ENCODE measurements at regions not wholly inside any gene's neighbourhood (a gene's known extent, or its start where the extent isn't known, plus 50 kb on each side); places are given as distances from the start of the nearest gene placed in this dataset.
"Not testable (repeated sequence)": the region's sequence is repeated elsewhere in the genome, so short reads cannot be mapped to it uniquely, and the experiment has no call there.

DNA sequence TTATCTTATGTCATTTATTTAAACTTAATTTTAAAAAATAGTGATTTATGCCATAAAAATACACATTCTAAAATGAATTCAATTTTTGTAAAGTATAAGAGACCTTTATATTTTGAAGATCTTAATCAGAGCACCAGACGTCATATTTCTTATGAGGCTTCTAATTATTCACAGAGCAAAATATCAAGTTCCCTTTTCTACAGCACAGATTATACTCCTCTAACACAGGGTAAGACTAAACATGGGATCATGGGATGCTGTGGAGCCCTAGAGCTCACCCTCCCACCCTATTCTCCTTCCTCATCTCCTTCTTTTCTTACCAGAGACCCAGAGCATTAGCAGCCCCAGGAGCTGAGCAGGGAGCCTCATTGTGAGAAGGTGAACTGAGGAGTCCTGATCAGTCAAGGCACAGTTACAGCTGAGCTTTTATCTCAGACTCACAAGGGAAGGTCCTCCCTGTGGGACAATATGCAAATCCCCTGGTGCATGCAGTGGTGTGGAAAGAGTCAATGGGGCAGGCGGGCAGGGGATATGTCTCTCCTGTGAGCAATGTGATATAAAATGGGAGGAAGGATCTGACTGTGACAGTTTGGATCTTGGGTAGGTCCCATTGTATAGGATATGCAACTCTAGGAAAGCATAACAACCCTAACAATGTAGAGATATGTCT lies 530.7 kb downstream of the RPIA start:
- 45 to 64% (median 53%) methylated on average over 1 to 2 of the region's 2 CpGs for WGBS, 4 donors
- H3K36me3 ChIP-seq (replicated peaks in 1 of 2): not testable (repeated sequence)

DNA sequence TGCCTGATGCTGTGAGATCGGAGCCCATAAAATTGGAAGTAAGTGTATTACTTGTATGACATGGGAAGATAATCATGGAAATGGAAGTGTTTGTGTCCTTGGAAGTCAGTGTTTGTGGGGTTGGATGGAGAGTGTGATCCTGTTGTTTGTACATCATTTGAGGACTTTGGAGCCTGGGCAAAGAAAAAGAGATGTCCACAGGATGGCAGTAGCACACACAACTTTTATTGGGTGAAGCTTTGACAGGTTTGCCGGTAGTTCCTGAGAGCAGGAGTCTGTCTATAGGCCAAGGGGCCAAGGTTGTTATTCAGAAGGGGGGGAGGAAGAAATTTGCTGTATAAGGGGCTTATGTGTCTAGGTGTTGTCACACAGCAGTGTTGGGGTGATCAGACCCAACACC lies 533.3 kb downstream of the RPIA start:
- H3K4me3 ChIP-seq; DNase-seq; intact Hi-C loops (cut with DNase I); H3K36me3 ChIP-seq (replicated peaks in 1 of 2); H3K27ac ChIP-seq; H3K9me3 ChIP-seq (replicated peaks in 1 of 3); H3K4me1 ChIP-seq (replicated peaks in 1 of 2); H3K27me3 ChIP-seq: not testable (repeated sequence)
- WGBS, 4 donors: 73 to 87% (median 76%) methylated on average over 2 of the region's 2 CpGs

More for the DNA sequence above, 530.7 kb downstream of the RPIA start:
- H3K9me3 ChIP-seq (replicated peaks in 1 of 3); intact Hi-C loops (cut with DNase I); H3K27me3 ChIP-seq; H3K4me3 ChIP-seq; H3K4me1 ChIP-seq (replicated peaks in 1 of 2); H3K27ac ChIP-seq; DNase-seq: not testable (repeated sequence)

DNA sequence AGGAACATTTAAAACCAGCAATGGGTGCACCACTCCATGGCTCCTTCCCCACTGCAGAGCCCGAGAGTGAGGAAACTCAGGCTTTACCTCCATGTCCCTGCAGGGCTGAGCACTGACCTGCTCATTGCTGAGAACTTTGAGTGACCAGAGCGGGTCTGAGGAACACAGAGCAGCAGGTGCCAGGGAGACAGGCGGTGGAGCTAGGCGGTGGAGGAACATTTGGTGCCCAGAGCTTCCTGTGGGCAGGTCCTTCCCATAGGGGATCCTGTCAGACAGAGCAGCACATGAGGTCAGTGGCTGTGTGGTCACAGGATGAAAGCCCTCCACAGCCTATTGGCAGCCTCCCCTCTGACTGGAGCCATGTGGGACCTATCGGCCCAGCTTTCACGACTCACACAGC lies 538.5 kb downstream of the RPIA start:
- DNase-seq; intact Hi-C loops (cut with DNase I); H3K36me3 ChIP-seq (replicated peaks in 1 of 2); H3K27me3 ChIP-seq; H3K9me3 ChIP-seq (replicated peaks in 1 of 3); H3K4me1 ChIP-seq (replicated peaks in 1 of 2); H3K27ac ChIP-seq; H3K4me3 ChIP-seq: not testable (repeated sequence)
- 79 to 94% (median 89%) methylated on average over 4 of the region's 6 CpGs; no CpG with 5 or more reads in 1 of the 4 donors for WGBS, 4 donors

DNA sequence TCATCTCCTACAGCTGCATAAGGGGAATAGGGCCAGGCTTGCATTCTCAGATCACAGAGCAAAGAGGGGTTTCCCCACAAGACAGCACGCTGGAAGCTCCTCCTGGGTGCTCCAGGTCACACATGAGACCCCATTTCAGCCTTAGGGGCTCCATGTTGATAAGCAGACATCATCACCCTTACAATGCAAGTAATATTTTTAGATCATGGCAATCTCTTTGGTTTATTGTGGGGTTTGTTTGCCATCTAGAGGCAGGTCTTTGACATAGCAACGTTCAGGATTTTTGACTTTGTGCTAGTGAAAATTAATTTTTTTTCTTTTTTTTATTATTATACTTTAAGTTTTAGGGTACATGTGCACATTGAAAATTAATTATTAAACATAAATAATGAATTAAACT lies 539.8 kb downstream of the RPIA start:
- H3K4me3 ChIP-seq; intact Hi-C loops (cut with DNase I); H3K36me3 ChIP-seq (replicated peaks in 1 of 2); H3K27me3 ChIP-seq; DNase-seq; H3K9me3 ChIP-seq (replicated peaks in 1 of 3); H3K27ac ChIP-seq; H3K4me1 ChIP-seq (replicated peaks in 1 of 2): not testable (repeated sequence)
- WGBS, 4 donors: 0% methylated on average over 1 of the region's 2 CpGs

DNA sequence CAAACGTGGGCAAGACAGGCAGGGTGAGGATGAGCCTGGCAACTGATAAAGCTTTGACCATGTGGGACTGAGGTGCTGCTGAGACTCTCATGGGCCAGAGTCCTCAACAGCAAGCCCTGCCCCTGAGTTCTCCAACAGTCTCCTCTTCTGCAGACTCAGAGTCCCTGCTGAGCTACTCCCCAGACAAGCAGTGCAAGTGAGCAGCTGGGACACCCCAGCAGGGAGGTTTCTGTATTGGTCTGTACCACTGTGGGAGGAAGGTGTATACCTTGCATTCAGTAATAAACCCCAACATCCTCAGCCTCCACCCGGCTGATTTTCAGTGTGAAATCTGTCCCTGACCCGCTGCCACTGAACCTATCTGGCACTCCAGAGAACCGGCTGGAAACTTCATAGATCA lies 542.5 kb downstream of the RPIA start:
- H3K9me3 ChIP-seq (replicated peaks in 1 of 3); DNase-seq; H3K36me3 ChIP-seq (replicated peaks in 1 of 2); H3K27me3 ChIP-seq; H3K4me1 ChIP-seq (replicated peaks in 1 of 2); H3K27ac ChIP-seq; intact Hi-C loops (cut with DNase I); H3K4me3 ChIP-seq: not testable (repeated sequence)
- WGBS, 4 donors: 40 to 67% (median 51%) methylated on average over 1 to 3 of the region's 4 CpGs

DNA sequence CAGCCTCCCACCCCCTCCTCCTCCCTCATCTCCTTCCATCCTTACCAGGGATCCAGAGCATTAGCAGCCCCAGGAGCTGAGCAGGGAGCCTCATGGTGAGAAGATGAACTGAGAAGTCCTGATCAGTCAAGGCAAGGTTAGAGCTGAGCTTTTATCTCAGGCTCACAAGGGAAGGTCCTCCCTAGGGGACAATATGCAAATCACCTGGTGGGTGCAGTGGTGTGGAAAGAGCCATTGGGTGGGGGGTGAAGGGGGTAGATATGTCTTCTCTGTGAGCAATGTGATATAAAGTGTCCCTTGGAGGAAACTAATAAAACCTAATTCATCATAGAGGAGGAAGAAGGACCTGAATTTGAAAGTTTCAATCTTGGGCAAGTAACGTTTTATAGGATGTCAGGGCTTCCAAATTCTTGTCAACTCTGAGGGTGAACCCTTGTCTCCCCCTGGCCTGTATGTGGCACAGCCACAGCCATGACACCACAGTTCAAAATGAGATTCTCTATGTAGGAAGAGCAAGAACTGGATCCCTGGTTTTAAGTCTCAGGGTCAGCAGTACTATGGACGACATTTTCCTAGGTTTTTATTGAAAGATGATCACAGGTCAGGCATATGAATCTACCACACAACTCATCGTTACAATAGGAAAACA lies 543.5 kb downstream of the RPIA start:
- DNase-seq; H3K27ac ChIP-seq; H3K4me1 ChIP-seq (replicated peaks in 1 of 2); H3K36me3 ChIP-seq (replicated peaks in 1 of 2); intact Hi-C loops (cut with DNase I); H3K4me3 ChIP-seq; H3K9me3 ChIP-seq (replicated peaks in 1 of 3); H3K27me3 ChIP-seq: not testable (repeated sequence)
- 22 to 44% (median 36%) methylated on average over 1 of the region's 3 CpGs; no CpG with 5 or more reads in 1 of the 4 donors for WGBS, 4 donors

DNA sequence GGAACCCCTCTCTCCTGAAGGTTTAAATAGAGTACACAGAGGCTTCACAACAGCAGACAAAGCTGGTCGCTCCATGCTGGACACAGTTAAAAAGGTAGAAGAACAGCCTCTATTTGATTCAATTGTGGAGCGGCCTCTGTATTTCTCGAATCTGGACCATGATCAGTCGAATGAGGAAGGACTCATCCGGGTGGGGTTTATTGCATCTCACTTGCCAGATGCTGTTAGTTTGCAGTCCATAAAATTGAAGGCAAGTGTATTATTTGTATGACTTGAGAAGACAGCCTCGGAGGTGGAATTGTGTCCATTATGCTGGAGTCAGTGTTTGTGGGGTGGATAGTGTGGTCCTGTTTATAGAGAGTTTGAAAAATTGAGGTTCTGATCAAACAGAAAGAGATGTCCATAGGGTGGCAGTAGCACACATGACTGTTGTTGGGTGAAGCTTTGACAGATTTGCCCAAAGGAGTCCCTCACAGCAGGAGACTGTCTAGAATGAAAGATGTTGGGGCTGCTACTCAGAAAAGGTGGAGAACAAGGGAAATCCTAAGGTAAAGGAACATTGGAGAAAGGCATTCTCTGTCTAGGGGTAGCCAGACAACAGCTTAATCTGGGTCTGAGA lies 545.5 kb downstream of the RPIA start:
- H3K9me3 ChIP-seq (replicated peaks in 1 of 3); H3K36me3 ChIP-seq (replicated peaks in 1 of 2); DNase-seq; H3K4me3 ChIP-seq; H3K4me1 ChIP-seq (replicated peaks in 1 of 2); intact Hi-C loops (cut with DNase I); H3K27me3 ChIP-seq; H3K27ac ChIP-seq: not testable (repeated sequence)
- no CpG with 5 or more reads among the region's 6 CpGs for WGBS, 4 donors

DNA sequence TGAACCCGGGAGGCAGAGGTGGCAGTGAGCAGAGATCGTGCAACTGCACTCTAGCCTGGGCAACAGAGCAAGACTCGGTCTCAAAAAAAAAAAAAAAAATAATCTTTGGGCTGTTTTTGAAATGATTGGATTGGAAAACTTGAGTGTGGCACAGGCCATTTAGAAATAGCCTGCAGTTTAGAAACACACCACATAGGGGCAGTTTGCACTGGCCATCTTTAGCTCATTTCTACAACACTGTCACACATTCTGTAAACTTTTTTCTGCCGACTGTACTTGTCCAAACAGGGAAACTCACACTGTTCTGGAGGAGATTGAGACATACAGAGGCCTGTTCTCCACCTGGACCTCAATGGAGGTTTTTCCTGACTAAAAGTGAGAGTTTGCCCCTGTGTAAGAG lies 546.3 kb downstream of the RPIA start:
- H3K4me1 ChIP-seq (replicated peaks in 1 of 2); H3K27me3 ChIP-seq; H3K9me3 ChIP-seq (replicated peaks in 1 of 3); H3K27ac ChIP-seq; H3K4me3 ChIP-seq; DNase-seq; H3K36me3 ChIP-seq (replicated peaks in 1 of 2); intact Hi-C loops (cut with DNase I): not testable (repeated sequence)
- WGBS, 4 donors: 80 to 100% methylated on average over 1 to 2 of the region's 4 CpGs; no CpG with 5 or more reads in 2 of the 4 donors
